SJCRH30 (cell line): ENCODE measurements at regions not wholly inside any gene's neighbourhood (a gene's known extent, or its start where the extent isn't known, plus 50 kb on each side); places are given as distances from the start of the nearest gene placed in this dataset.

Experiments used
- DNase-seq, 2 experiments: peaks; one replicate each; pipeline ENCODE4 v3.0.0-alpha.2; 2015 to 2020
- H3K27ac ChIP-seq: fragments of 250-450 bp; sonication (Bioruptor Pico); 2 replicates; pipeline ENCODE4 v1.5.1; 2020; ENCODE audit warnings: mild to moderate bottlenecking, moderate library complexity
- H3K27me3 ChIP-seq: fragments of 250-450 bp; sonication (Bioruptor Pico); 2 replicates; pipeline ENCODE4 v1.5.1; 2020; ENCODE audit warnings: mild to moderate bottlenecking, moderate library complexity
- H3K36me3 ChIP-seq: fragments of 250-450 bp; sonication (Bioruptor Pico); 2 replicates; pipeline ENCODE4 v1.5.1; 2020; ENCODE audit warnings: mild to moderate bottlenecking, moderate library complexity
- H3K4me1 ChIP-seq: fragments of 250-450 bp; sonication (Bioruptor Pico); 2 replicates; pipeline ENCODE4 v1.5.1; 2020; ENCODE audit warnings: mild to moderate bottlenecking, moderate library complexity
- H3K4me3 ChIP-seq: fragments of 250-450 bp; sonication (Bioruptor Pico); 2 replicates; pipeline ENCODE4 v1.5.1; 2020; ENCODE audit warnings: mild to moderate bottlenecking, moderate library complexity
- H3K9me3 ChIP-seq: fragments of 250-450 bp; sonication (Bioruptor Pico); replicated peaks from 2 replicates; pipeline ENCODE4 v1.5.1; 2020; ENCODE audit warnings: mild to moderate bottlenecking, moderate library complexity

DNA sequence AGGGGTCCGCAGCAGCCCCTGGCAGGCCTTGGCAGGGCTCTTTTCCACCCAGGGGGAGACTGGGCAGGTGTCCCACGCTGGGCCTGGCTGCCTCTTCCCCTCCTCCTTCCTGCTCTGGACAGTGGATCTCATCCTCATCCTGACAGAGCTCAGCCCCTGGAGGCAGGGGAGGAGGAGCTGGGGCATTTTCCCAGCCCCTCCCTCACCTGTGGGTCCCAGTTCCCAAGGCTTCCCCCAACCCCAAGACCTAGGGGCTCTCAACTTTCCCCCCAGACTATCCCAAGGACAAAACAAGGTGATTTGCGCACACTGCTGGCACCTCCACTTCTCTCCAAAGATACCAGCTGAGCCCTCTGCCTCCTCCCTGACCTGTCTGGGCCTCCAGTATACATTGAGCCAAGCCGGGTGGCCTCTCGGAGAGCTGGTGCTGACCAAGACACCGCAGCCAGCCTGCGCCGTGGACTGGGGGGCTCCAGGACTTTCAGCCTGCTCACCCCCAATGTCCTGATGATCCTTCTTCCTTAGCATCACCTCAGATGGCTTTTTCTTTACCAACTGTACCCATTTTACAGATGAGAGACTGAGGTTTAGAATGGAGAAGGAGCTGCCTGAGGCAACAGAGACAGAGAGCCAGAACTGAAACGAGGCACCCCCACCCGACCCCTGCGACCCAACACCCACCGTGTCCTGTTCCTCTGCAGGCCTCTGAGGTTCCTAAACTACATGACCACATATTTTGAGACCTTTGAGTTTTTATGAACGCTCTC is 126.6 kb downstream of the BARX1 start:
- H3K4me1 ChIP-seq, result no peaks in the 10 kb centered on the region
- H3K4me3 ChIP-seq, result no peak overlapping the region
- H3K9me3 ChIP-seq, result 0 out of 2 replicates have a peak, but pooled peaks cover 3% of the 10 kb centered on the region
- DNase-seq, result no peak
- H3K36me3 ChIP-seq, result no peaks in the 10 kb centered on the region
- peaks cover 3% of the 10 kb centered on the region; the same call in 1 of the 2 replicates for H3K27me3 ChIP-seq
- H3K27ac ChIP-seq, result no peak overlapping the region

GRCh38 chr9:93827545-93828330 is 127.4 kb downstream of the BARX1 start:
- H3K9me3 ChIP-seq, result no peaks in the 10 kb centered on the region
- H3K4me3 ChIP-seq, result no peak overlapping the region
- peak; percentile 41 to 58 for DNase-seq
- H3K36me3 ChIP-seq, result no peaks in the 10 kb centered on the region
- H3K4me1 ChIP-seq, result no peaks in the 10 kb centered on the region
- H3K27me3 ChIP-seq, result peaks cover 3% of the 10 kb centered on the region; the same call in 1 of the 2 replicates
- no peak overlapping the region for H3K27ac ChIP-seq

- DNase-seq, result no peak
These were observed 128.1 kb downstream of the BARX1 start for GRCh38 chr9:93826905-93827544.

DNA sequence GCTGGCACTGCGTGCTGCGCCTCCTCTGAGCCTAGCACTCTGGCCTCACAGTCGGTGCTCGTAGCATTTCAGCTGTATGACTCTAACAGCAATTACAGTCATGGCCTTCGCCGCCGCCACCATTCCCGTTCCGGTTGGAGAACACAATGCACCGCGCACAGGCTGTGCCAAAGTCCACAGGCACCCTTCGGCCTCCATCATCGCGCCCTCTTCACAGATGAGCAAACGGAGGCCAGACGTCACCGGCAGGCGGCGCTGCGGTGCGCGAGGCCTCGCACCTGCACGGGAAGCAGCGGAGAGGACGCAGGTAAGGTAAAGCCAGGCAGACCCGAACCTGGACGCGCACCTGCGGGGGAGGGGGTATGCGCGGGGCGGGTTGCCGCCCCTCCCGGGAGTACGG is 128.9 kb downstream of the BARX1 start:
- peaks cover 3% of the 10 kb centered on the region; the same call in 1 of the 2 replicates for H3K27me3 ChIP-seq
- no peaks in the 10 kb centered on the region for H3K4me1 ChIP-seq
- no peak for DNase-seq
- no peak overlapping the region for H3K27ac ChIP-seq
- no peaks in the 10 kb centered on the region for H3K36me3 ChIP-seq
- H3K9me3 ChIP-seq, result no peaks in the 10 kb centered on the region
- no peak overlapping the region for H3K4me3 ChIP-seq

More at GRCh38 chr9:93826905-93827544, 128.1 kb downstream of the BARX1 start:
- Histone ChIP-seq H3K36me3 (no peaks in the 10 kb centered on the region), H3K4me1 (no peaks in the 10 kb centered on the region), H3K27me3 (peaks cover 3% of the 10 kb centered on the region; the same call in 1 of the 2 replicates), H3K9me3 (no peaks in the 10 kb centered on the region), H3K27ac (no peak overlapping the region), H3K4me3 (no peak overlapping the region)

DNA sequence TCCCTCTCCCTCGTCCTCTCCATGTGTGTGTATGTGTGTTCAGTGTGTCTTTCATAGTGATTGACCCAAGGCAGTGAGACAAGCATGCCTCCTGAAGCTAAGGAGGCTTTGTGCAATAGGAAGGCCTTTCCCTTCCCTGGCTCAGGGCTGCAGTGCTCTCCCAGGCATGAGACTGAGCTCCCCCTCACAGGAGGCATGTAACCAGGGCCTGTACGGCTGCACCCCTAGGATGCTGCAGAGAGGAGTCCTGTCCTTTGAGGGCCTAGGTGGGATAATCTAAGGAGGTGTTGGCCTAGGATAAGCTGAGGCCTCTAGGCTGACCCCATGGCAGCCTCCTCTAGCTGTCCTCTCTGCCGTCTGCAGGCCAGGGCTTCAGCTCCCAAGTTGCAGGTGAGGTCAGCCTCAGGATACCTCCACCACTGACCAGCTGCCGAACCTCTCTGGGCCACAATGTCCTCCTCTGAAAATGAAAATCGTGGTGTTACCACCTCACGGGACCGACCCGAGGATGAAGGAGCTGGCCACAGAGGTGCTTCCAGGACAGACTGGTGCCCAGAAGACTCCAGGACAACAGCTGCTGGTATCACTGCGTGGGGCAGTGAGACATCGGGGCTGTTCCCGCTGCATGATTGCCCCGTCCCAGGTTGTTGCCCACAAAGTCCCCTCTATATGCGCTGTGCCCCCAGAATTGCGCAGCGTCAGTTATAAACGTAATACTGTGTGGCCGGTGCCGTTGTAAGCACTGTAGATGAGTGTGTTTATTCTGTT is 129.6 kb downstream of the BARX1 start:
- no peaks in the 10 kb centered on the region for H3K9me3 ChIP-seq
- H3K4me3 ChIP-seq, result no peak overlapping the region
- DNase-seq, result no peak
- no peaks in the 10 kb centered on the region for H3K4me1 ChIP-seq
- no peaks in the 10 kb centered on the region for H3K36me3 ChIP-seq
- no peak overlapping the region for H3K27ac ChIP-seq
- H3K27me3 ChIP-seq, result peaks cover 3% of the 10 kb centered on the region; the same call in 1 of the 2 replicates

DNA sequence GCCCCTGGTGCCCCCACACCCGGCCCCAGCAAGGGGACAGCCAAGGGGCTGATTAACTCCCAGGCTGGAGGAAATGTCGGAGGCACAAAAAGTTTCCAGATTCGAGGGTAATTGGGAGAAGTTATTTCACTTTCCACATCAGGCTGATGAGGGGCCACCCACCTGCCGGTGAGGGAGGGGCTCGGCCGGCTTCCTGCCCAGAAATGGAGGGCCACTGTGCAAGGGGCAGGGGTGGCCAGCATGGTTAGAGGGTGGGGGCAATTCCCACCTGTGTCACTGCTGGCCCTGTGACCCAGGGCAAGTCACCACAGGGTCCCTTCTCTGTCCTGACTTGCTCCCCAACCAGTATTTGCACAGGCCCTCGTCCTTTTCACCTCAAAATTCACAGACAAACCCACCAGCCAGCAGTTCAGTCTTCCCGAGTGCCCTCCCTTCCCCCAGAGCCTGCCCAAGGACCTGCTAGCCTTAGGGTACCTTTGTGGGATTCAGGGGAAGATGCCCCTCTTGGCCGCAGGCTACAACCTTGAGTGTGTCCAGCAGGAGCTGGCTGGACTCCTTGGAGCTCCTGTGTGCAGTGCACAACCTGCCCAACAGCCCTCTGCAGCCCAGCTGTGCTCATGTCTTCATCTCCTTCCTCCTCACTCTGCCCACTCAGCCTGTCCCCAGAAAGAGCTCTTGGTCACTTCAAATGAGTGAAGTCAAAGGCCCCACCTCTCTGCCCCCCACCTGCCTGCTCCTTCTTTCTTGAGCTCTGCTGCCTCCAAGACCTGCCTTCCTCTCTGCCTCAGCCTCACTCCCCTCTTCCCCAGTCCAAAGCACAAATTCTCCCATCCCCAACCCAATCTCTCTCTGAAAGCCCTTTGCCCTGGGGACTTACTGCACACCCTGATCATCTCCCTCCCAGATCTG is 130.5 kb downstream of the BARX1 start:
- Histone ChIP-seq H3K4me1 (no peaks in the 10 kb centered on the region), H3K36me3 (no peaks in the 10 kb centered on the region), H3K27me3 (peaks cover 3% of the 10 kb centered on the region; the same call in 1 of the 2 replicates), H3K9me3 (no peaks in the 10 kb centered on the region), H3K27ac (no peak overlapping the region), H3K4me3 (no peak overlapping the region)
- DNase-seq, result no peak

DNA sequence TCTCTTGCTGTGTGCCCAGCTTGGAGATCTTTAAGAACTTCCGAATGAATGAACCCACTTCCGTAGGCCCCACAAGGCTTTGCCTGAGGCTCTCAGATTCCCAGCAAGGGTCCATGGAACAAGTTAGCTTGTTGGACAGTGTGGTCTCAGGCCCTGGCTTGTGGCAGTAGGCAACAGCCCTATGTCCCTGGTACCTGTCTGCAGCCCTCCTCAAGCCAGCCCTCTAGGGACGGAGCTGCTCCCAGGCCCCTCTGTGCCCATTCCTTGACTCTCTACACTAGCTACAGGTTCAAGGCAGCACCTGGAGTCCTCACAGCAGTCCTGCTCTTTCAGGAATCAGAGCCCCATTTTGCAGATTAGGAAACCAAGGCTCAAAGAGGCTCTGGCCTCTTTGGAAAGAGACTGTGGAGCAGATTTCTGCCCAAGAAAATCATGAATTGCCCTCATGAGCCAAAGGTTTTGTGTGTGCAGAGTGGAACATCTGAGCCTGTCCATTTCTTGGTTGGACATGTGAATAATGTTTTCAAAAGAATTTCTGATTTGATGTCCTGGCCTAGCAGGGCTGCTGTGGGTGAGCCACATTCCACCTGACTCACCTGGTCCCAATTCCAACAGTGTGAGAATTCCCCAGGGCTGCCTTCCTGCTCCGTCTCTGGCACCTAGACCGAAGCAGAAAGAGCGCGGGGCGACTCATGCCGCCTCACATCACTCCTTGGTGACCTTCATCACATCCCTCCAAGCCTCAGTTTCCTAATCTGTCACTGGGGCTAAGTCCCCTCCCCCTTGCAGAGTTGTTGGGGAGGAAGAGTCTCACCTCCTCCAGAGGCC is 131.7 kb downstream of the BARX1 start:
- H3K9me3 ChIP-seq, result no peaks in the 10 kb centered on the region
- DNase-seq, result no peak
- no peaks in the 10 kb centered on the region for H3K36me3 ChIP-seq
- H3K27me3 ChIP-seq, result no peaks in the 10 kb centered on the region; the same call in 1 of the 2 replicates
- no peaks in the 10 kb centered on the region for H3K4me1 ChIP-seq
- no peak overlapping the region for H3K27ac ChIP-seq
- no peak overlapping the region for H3K4me3 ChIP-seq

DNA sequence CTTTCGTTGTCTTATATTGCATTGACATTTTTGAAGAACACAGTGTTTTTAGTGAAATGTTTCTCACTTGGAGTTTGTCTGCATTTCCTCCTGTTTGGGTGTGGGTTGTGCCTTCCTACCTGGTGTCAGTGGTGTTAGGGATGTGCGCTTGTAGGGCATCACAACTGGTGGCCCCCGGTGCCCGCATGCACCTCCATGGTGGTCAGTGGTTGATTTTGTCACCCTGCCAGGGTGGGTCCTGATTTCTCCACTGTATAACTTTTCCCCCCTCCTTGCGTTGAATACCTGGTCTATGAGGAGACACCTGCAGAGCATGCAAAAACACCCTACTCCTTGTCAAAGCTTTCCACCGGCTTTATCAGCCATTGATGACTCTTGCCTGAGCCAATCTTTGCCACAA is 132.9 kb downstream of the BARX1 start:
- Histone ChIP-seq H3K27ac (no peak overlapping the region), H3K36me3 (no peaks in the 10 kb centered on the region), H3K4me1 (no peaks in the 10 kb centered on the region), H3K4me3 (no peak overlapping the region), H3K27me3 (no peaks in the 10 kb centered on the region), H3K9me3 (no peaks in the 10 kb centered on the region)
- DNase-seq, result no peak

- Histone ChIP-seq H3K4me1 (no peaks in the 10 kb centered on the region), H3K27ac (no peak overlapping the region), H3K9me3 (no peaks in the 10 kb centered on the region), H3K4me3 (no peak overlapping the region), H3K27me3 (no peaks in the 10 kb centered on the region), H3K36me3 (no peaks in the 10 kb centered on the region)
- DNase-seq, result no peak
These were observed 133.8 kb downstream of the BARX1 start for GRCh38 chr9:93821307-93821703.

DNA sequence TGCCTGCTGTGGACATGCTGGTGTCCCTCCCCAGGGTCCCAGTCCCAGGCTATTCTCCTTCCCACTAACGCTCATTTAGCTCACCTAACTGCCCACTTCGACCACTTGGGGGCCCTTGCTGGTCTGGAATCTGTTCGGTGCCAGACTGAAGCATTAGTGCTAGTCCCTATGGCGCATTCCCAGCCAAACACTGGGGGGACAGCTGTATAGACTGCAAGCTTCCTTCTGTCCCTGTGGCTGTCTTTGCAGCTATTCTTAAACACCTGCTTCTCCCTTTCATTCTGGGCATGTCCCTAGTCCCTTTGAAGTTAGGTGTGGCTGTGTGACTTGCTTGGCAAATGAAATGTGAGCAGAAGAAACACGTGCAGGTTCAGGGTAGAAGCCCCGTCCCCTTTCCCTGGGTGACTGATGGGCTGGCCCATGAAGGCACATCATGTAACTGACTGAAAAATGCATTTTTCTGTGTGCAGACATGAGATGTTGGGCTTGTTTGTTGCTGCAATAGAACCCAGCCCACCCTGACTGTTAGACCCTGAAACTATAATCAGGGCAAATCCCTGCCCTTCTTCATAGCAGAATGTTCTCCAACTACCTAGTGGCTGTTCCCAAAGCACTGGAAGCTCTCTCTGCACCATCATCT is 134.4 kb downstream of the BARX1 start:
- Histone ChIP-seq H3K27ac (no peak overlapping the region), H3K4me1 (no peaks in the 10 kb centered on the region), H3K27me3 (no peaks in the 10 kb centered on the region), H3K9me3 (no peaks in the 10 kb centered on the region), H3K36me3 (no peaks in the 10 kb centered on the region), H3K4me3 (no peak overlapping the region)
- peak in 1 of 2 experiments; percentile 26 for DNase-seq

GRCh38 chr9:93819905-93820304 is 135.2 kb downstream of the BARX1 start:
- Histone ChIP-seq H3K36me3 (no peaks in the 10 kb centered on the region), H3K27me3 (no peaks in the 10 kb centered on the region), H3K4me3 (no peak overlapping the region), H3K9me3 (no peaks in the 10 kb centered on the region), H3K27ac (no peak overlapping the region), H3K4me1 (no peaks in the 10 kb centered on the region)
- no peak for DNase-seq

GRCh38 chr9:93818827-93819472 is 136.2 kb downstream of the BARX1 start:
- H3K27me3 ChIP-seq, result no peaks in the 10 kb centered on the region
- no peak overlapping the region for H3K4me3 ChIP-seq
- no peak for DNase-seq
- no peaks in the 10 kb centered on the region; the same call in 1 of the 2 replicates for H3K4me1 ChIP-seq
- no peak overlapping the region for H3K27ac ChIP-seq
- H3K9me3 ChIP-seq, result no peaks in the 10 kb centered on the region
- no peaks in the 10 kb centered on the region for H3K36me3 ChIP-seq
